PC-9 (cell line): ENCODE measurements at regions not wholly inside any gene's neighbourhood (a gene's known extent, or its start where the extent isn't known, plus 50 kb on each side); places are given as distances from the start of the nearest gene placed in this dataset.

Source experiments
- BruUV-seq: library from RNA; stranded (reverse); fragments of 400-500 nt; replicated peaks from 2 replicates; lab custom pipeline; 2021; lab: Mats Ljungman, UMichigan
- CTCF ChIA-PET: fragments of 300-600 bp; sonication (Branson Sonifier 250); formaldehyde crosslinking; loops from one replicate; lab custom pipeline; 2022; ENCODE audit warnings: antibody characterized with exemption; lab: Charles Lee
- POLR2A ChIA-PET: fragments of 300-600 bp; sonication (Branson Sonifier 250); formaldehyde crosslinking; loops from one replicate; lab custom pipeline; 2022; ENCODE audit warnings: antibody characterized with exemption; ENCODE audit not compliant: unreplicated experiment; lab: Charles Lee
- DNase-seq, 2 experiments: peaks; one replicate each; pipeline versions ENCODE4 v3.0.0 to v3.0.0-alpha.2; 2015 to 2022; ENCODE audit warnings: mixed read lengths in 1 of 2
- H2AFZ ChIP-seq: fragments of 200-600 bp; sonication (generic); 2 replicates; pipeline ENCODE4 v1.8.1; 2017; ENCODE audit warnings: antibody characterized with exemption
- H3F3A ChIP-seq: fragments of 200-600 bp; sonication (generic); 2 replicates; pipeline ENCODE4 v1.8.1; 2017; ENCODE audit warnings: antibody characterized with exemption, mild to moderate bottlenecking, low read depth; ENCODE audit not compliant: insufficient read depth
- H3K27ac ChIP-seq: fragments of 200-600 bp; sonication (generic); 2 replicates; pipeline ENCODE4 v1.6.1; 2016; ENCODE audit warnings: mixed run types
- H3K27me3 ChIP-seq: fragments of 200-600 bp; sonication (generic); 2 replicates; pipeline ENCODE4 v1.6.1; 2016; ENCODE audit warnings: low read depth, mixed run types; ENCODE audit not compliant: insufficient read depth
- H3K36me3 ChIP-seq: fragments of 200-600 bp; sonication (generic); 2 replicates; pipeline ENCODE4 v1.6.1; 2016; ENCODE audit warnings: low read depth, mixed run types
- H3K4me1 ChIP-seq: fragments of 200-600 bp; sonication (generic); replicated peaks from 2 replicates; pipeline ENCODE4 v1.6.1; 2016; ENCODE audit warnings: mixed run types; ENCODE audit not compliant: insufficient read depth
- H3K4me2 ChIP-seq: fragments of 200-600 bp; sonication (generic); 2 replicates; pipeline ENCODE4 v1.6.1; 2017; ENCODE audit warnings: mixed run types
- H3K4me3 ChIP-seq: fragments of 200-600 bp; sonication (generic); 2 replicates; pipeline ENCODE4 v1.6.1; 2016; ENCODE audit warnings: mixed run types
- H3K79me2 ChIP-seq: fragments of 200-600 bp; sonication (generic); 2 replicates; pipeline ENCODE4 v1.6.1; 2017; ENCODE audit warnings: low read depth, mixed run types
- H3K9me2 ChIP-seq: fragments of 200-600 bp; sonication (generic); 2 replicates; pipeline ENCODE4 v1.8.1; 2017; ENCODE audit warnings: mild to moderate bottlenecking; ENCODE audit not compliant: insufficient read depth
- H3K9me3 ChIP-seq: fragments of 200-600 bp; sonication (generic); 2 replicates; pipeline ENCODE4 v1.8.1; 2016; ENCODE audit warnings: low read depth; ENCODE audit not compliant: insufficient read depth
- H4K20me1 ChIP-seq: fragments of 200-600 bp; sonication (generic); 2 replicates; pipeline ENCODE4 v1.8.1; 2017; ENCODE audit not compliant: insufficient read depth
- EZH2 ChIP-seq: fragments of 200-600 bp; sonication (generic); IDR thresholded peaks from 2 replicates; pipeline ENCODE4 v1.8.0; 2017; ENCODE audit warnings: antibody characterized with exemption, low read depth
- intact Hi-C: fragments of 100-400 bp; cut with micrococcal nuclease; formaldehyde crosslinking; loops from one replicate; pipeline ENCODE4 v1.10.0; 2022; ENCODE audit not compliant: unreplicated experiment
- TF ChIP-seq, protein P1 (sequence below): fragments of 200-600 bp; sonication (generic); conservative IDR thresholded peaks from 2 replicates; pipeline ENCODE4 v1.6.1; 2017; ENCODE audit warnings: mixed run types, antibody characterized with exemption, mild to moderate bottlenecking, moderate library complexity

DNA sequence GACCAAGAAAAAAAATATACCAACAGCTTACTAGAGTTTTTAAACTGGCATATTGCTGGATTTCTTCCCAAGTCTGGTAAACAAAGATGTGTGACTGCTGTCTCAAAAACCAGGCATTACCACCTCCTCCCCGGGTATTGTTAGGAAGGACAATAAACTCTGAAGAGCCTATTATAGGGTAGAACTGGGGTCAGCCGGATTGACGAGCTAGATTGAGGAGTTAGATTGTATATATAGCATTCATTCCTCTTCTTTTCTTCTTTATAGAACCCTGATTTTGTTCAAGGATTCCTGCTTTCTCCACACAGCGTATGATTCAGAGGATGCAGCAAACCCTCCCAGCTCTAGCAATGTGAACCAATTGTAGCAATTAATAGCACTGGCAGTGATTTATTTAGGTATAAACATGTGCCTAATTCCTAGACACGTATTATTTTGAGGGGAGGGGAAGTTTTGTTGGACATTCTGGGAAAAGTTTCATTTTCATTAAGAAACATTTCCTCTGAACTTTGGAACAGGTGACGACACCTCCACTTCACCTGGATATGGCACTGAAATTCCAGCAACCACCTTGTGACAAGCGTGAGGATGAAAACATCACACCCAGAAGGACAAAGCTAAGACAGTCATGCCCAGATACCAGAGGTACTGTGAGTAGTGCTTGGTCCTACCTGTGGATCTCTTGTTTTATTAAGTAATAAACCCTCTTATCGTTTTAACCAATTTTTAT lies 679.4 kb upstream of the KIRREL3 start:
- Histone ChIP-seq H2AFZ (no peak overlapping the region), H3K4me3 (no peak overlapping the region), H3K36me3 (no peaks in the 10 kb centered on the region), H3F3A (no peaks in the 10 kb centered on the region), H3K4me2 (no peak overlapping the region), H3K4me1 (no peaks in the 10 kb centered on the region), H3K27me3 (peaks cover 4% of the 10 kb centered on the region; the same call in 1 of the 2 replicates), H3K9me2 (no peaks in the 10 kb centered on the region), H3K79me2 (no peaks in the 10 kb centered on the region), H3K27ac (no peak overlapping the region), H3K9me3 (no peaks in the 10 kb centered on the region; the same call in 1 of the 2 replicates), H4K20me1 (no peaks in the 10 kb centered on the region)
- no TSS peak for BruUV-seq
- no peak for TF ChIP-seq EZH2
- TF ChIP-seq, protein P1, sequence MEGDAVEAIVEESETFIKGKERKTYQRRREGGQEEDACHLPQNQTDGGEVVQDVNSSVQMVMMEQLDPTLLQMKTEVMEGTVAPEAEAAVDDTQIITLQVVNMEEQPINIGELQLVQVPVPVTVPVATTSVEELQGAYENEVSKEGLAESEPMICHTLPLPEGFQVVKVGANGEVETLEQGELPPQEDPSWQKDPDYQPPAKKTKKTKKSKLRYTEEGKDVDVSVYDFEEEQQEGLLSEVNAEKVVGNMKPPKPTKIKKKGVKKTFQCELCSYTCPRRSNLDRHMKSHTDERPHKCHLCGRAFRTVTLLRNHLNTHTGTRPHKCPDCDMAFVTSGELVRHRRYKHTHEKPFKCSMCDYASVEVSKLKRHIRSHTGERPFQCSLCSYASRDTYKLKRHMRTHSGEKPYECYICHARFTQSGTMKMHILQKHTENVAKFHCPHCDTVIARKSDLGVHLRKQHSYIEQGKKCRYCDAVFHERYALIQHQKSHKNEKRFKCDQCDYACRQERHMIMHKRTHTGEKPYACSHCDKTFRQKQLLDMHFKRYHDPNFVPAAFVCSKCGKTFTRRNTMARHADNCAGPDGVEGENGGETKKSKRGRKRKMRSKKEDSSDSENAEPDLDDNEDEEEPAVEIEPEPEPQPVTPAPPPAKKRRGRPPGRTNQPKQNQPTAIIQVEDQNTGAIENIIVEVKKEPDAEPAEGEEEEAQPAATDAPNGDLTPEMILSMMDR = no peak
- intact Hi-C loops = no loop called here
- POLR2A ChIA-PET = no interaction called here
- no peak for DNase-seq
- CTCF ChIA-PET = no interaction called here

DNA sequence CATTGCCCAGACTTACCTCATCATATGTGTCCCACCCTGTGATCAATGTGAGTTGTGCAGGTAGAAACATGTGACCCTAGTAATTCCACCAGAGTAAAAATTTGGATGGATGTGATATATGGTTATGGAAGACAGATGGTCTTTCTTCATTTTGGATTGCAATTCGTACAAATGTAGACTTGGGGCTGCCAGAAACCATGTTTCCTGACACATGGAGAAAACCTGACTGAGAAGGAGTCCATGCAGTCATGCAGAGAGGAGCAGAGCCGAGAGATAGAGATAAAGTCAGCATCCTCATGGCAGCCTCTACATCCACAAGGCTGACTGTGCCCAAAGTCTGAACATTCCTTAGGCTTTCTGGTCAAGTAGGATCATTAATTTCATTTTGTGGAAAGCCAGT lies 678.1 kb upstream of the KIRREL3 start:
- H3K4me2 ChIP-seq = no peak overlapping the region
- ChIA-PET POLR2A (no interaction called here), CTCF (no interaction called here)
- no peak overlapping the region for H2AFZ ChIP-seq
- H3K9me2 ChIP-seq = no peaks in the 10 kb centered on the region
- intact Hi-C loops = no loop called here
- H4K20me1 ChIP-seq = no peaks in the 10 kb centered on the region
- H3K9me3 ChIP-seq = no peaks in the 10 kb centered on the region; the same call in 1 of the 2 replicates
- no peaks in the 10 kb centered on the region for H3K36me3 ChIP-seq
- H3K27ac ChIP-seq = no peak overlapping the region
- DNase-seq = no peak
- H3F3A ChIP-seq = no peaks in the 10 kb centered on the region
- no peaks in the 10 kb centered on the region for H3K4me1 ChIP-seq
- peaks cover 4% of the 10 kb centered on the region; the same call in 1 of the 2 replicates for H3K27me3 ChIP-seq
- no peak for TF ChIP-seq EZH2
- TF ChIP-seq, protein P1 = no peak
- BruUV-seq = no TSS peak
- no peak overlapping the region for H3K4me3 ChIP-seq
- H3K79me2 ChIP-seq = no peaks in the 10 kb centered on the region

DNA sequence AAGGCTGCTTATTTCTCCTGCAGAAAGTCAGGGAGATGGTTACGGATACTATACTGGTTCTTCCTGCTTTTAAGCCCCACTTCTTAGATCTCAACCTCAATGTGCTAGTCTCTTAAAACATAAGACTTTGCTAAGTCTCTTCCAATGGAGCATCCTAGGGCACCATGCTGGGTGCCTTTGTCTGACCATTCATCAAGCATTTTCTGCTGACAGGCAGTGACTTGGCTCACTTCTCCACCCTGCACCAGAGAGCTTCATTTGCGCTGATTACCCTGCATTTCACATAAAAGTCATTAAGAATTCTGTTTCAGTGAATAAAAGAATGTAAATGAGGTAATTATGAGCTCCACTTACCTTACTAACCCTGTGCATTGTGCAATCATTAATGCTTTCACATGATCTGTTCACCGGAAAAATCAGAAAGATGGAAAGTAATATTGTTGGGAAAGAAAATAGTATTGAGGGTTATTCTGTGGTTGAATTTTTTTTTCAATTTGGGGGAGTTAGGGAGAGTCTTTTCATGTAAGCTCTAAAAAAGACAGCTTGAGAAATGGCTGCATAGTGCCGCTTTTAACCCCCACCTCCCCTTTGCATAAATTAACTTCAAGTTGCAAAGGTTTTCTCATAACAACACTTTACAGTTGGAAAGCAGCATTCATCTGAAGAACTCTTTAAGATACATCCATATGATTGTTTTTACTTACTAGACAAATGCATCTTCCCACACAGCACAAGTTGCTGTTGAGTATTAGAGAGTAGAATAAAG lies 677.3 kb upstream of the KIRREL3 start:
- ChIA-PET POLR2A (no interaction called here), CTCF (no interaction called here)
- DNase-seq = no peak
- H3K4me1 ChIP-seq = no peaks in the 10 kb centered on the region
- TF ChIP-seq, protein P1 = no peak
- no peak for TF ChIP-seq EZH2
- no peak overlapping the region for H2AFZ ChIP-seq
- peaks cover 4% of the 10 kb centered on the region; the same call in 1 of the 2 replicates for H3K27me3 ChIP-seq
- H4K20me1 ChIP-seq = no peaks in the 10 kb centered on the region
- no peaks in the 10 kb centered on the region for H3F3A ChIP-seq
- no peaks in the 10 kb centered on the region for H3K9me2 ChIP-seq
- no peak overlapping the region for H3K27ac ChIP-seq
- no peak overlapping the region for H3K4me2 ChIP-seq
- no peak overlapping the region for H3K4me3 ChIP-seq
- BruUV-seq = no TSS peak
- no peaks in the 10 kb centered on the region for H3K9me3 ChIP-seq
- no peaks in the 10 kb centered on the region for H3K36me3 ChIP-seq
- no peaks in the 10 kb centered on the region for H3K79me2 ChIP-seq
- intact Hi-C loops = no loop called here
